ENCODE measurements at regions not wholly inside any gene's neighbourhood (a gene's known extent, or its start where the extent isn't known, plus 50 kb on each side); places are given as distances from the start of the nearest gene placed in this dataset.
"Not testable (repeated sequence)": the region's sequence is repeated elsewhere in the genome, so short reads cannot be mapped to it uniquely, and the experiment has no call there.

GRCh38 chrX:18768-19454, 262.3 kb upstream of the PLCXD1 start:
- not testable (repeated sequence) for TF ChIP-seq CTCF (conservative IDR thresholded peaks at IDR 0.05; ENCODE audit: low read length); EZH2phosphoT487 (IDR thresholded peaks at IDR 0.05; ENCODE audit: borderline replicate concordance, low read depth, low read length)
